NCI-H1105 treated with DMSO at 0.1 percent for 48 hours (cell line): ENCODE measurements at regions not wholly inside any gene's neighbourhood (a gene's known extent, or its start where the extent isn't known, plus 50 kb on each side); places are given as distances from the start of the nearest gene placed in this dataset.
"Not testable (repeated sequence)": the region's sequence is repeated elsewhere in the genome, so short reads cannot be mapped to it uniquely, and the experiment has no call there.

Experiments
- DNase-seq: peaks from one replicate; lab custom pipeline; 2025; lab: John Stamatoyannopoulos, UW

- no peak for DNase-seq
Observed at GRCh38 chr13:90800082-90800746, 547.3 kb upstream of the MIR17HG start.

GRCh38 chr13:90801621-90802020 lies 545.9 kb upstream of the MIR17HG start:
- DNase-seq = no peak

- no peak for DNase-seq
Observed at GRCh38 chr13:90803210-90803609, 544.3 kb upstream of the MIR17HG start.

- DNase-seq = no peak
Observed at GRCh38 chr13:90806016-90806615, 541.4 kb upstream of the MIR17HG start.

GRCh38 chr13:90806892-90807291 lies 540.6 kb upstream of the MIR17HG start:
- no peak for DNase-seq

- DNase-seq = no peak
Observed at GRCh38 chr13:90808838-90809237, 538.6 kb upstream of the MIR17HG start.

- no peak for DNase-seq
Observed at GRCh38 chr13:90824032-90824431, 523.5 kb upstream of the MIR17HG start.

- no peak for DNase-seq
Observed at GRCh38 chr13:90826688-90827087, 520.8 kb upstream of the MIR17HG start.

GRCh38 chr13:90830782-90831181 lies 516.7 kb upstream of the MIR17HG start:
- DNase-seq = no peak

GRCh38 chr13:90833951-90834350 lies 513.5 kb upstream of the MIR17HG start:
- no peak for DNase-seq

- DNase-seq = no peak
Observed at GRCh38 chr13:90834700-90835099, 512.8 kb upstream of the MIR17HG start.

- DNase-seq = no peak
Observed at GRCh38 chr13:90835826-90836225, 511.7 kb upstream of the MIR17HG start.

- DNase-seq = no peak
Observed at GRCh38 chr13:90838317-90838960, 509.0 kb upstream of the MIR17HG start.

- no peak for DNase-seq
Observed at GRCh38 chr13:90839061-90839460, 508.4 kb upstream of the MIR17HG start.

- no peak for DNase-seq
Observed at GRCh38 chr13:90846936-90847335, 500.6 kb upstream of the MIR17HG start.

- not testable (repeated sequence) for DNase-seq
Observed at GRCh38 chr13:90853666-90854065, 493.8 kb upstream of the MIR17HG start.

GRCh38 chr13:90857921-90858320 lies 489.6 kb upstream of the MIR17HG start:
- no peak for DNase-seq

GRCh38 chr13:90866006-90866405 lies 481.5 kb upstream of the MIR17HG start:
- no peak for DNase-seq

GRCh38 chr13:90867336-90867683 lies 480.2 kb upstream of the MIR17HG start:
- peak; percentile 40 for DNase-seq

- DNase-seq = no peak
Observed at GRCh38 chr13:90868321-90868920, 479.1 kb upstream of the MIR17HG start.

GRCh38 chr13:90869580-90869979 lies 477.9 kb upstream of the MIR17HG start:
- DNase-seq = no peak

GRCh38 chr13:90872491-90873025 lies 474.9 kb upstream of the MIR17HG start:
- no peak for DNase-seq

- no peak for DNase-seq
Observed at GRCh38 chr13:90880790-90881189, 466.7 kb upstream of the MIR17HG start.
